ENCODE measurements at regions not wholly inside any gene's neighbourhood (a gene's known extent, or its start where the extent isn't known, plus 50 kb on each side); places are given as distances from the start of the nearest gene placed in this dataset.
"Not testable (repeated sequence)": the region's sequence is repeated elsewhere in the genome, so short reads cannot be mapped to it uniquely, and the experiment has no call there.

DNA sequence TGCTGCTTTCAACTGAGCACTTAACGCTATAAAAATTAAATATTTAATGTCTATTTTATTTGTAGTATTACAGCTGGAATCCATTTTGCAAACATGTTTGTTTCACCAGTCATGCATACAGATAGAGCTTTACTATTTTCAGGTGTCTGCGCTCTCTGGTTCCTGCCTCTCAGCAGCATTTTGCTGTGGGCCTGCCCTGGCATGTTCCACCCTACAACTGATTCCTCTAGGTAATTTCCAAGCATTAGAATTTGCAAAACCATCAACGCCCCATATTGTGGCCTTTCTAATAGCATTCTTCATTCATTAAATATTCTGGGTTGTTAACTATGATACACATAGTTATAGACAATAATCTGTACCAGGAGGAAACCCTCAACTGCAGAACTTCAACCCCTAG is 266.4 kb upstream of the DLGAP1 start:
- H3K4me1 Mint-ChIP-seq, result peaks cover 11% of the 10 kb centered on the region
- DNase-seq (ENCODE audit: low read depth, low spot score), result no peak
- H3K4me3 Mint-ChIP-seq, result no peak overlapping the region
- no peak overlapping the region for H3K27ac Mint-ChIP-seq (ENCODE audit: unreplicated experiment)
- no peaks in the 10 kb centered on the region for H3K27me3 Mint-ChIP-seq (ENCODE audit: low read depth)
- no peak for TF ChIP-seq CTCF (conservative IDR thresholded peaks at IDR 0.05)
- no peaks in the 10 kb centered on the region for H3K9me3 Mint-ChIP-seq
- H3K36me3 Mint-ChIP-seq (ENCODE audit: low read depth), result no peaks in the 10 kb centered on the region

GRCh38 chr18:4720518-4720917 is 265.4 kb upstream of the DLGAP1 start:
- Mint-ChIP-seq H3K4me3 (peak overlapping the region; percentile 1), H3K27me3 (ENCODE audit: low read depth) (no peaks in the 10 kb centered on the region), H3K27ac (ENCODE audit: unreplicated experiment) (no peak overlapping the region), H3K9me3 (no peaks in the 10 kb centered on the region), H3K4me1 (peaks cover 11% of the 10 kb centered on the region), H3K36me3 (ENCODE audit: low read depth) (no peaks in the 10 kb centered on the region)
- no peak for DNase-seq (ENCODE audit: low read depth, low spot score)
- no peak for TF ChIP-seq CTCF (conservative IDR thresholded peaks at IDR 0.05)

GRCh38 chr18:4705894-4706293 is 250.8 kb upstream of the DLGAP1 start:
- no peak for DNase-seq (ENCODE audit: low read depth, low spot score)
- Mint-ChIP-seq H3K4me3 (no peak overlapping the region), H3K27ac (ENCODE audit: unreplicated experiment) (no peak overlapping the region), H3K36me3 (ENCODE audit: low read depth) (no peaks in the 10 kb centered on the region), H3K9me3 (no peaks in the 10 kb centered on the region), H3K27me3 (ENCODE audit: low read depth) (no peaks in the 10 kb centered on the region), H3K4me1 (no peaks in the 10 kb centered on the region)
- no peak for TF ChIP-seq CTCF (conservative IDR thresholded peaks at IDR 0.05)

DNA sequence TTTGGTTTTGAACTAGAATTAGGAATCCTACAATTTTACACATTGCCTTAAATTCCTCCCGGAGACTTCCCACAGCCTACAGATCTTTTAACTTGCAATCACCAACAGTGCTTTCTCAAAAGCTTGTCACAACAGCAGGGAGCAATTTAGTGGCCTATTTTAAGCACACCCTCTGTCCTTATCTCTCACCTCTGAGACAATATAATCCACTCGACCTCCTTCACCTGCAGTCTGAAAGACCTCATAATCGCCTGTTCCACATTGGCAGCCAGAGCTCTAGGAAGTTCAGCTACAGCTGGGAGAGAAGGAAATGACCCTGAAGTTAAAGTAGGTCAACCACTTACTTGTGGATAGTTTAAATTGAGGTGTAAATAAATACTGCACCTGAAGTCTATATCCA is 249.7 kb upstream of the DLGAP1 start:
- Mint-ChIP-seq H3K9me3 (no peaks in the 10 kb centered on the region), H3K36me3 (ENCODE audit: low read depth) (no peaks in the 10 kb centered on the region), H3K27me3 (ENCODE audit: low read depth) (no peaks in the 10 kb centered on the region), H3K27ac (ENCODE audit: unreplicated experiment) (no peak overlapping the region), H3K4me3 (no peak overlapping the region), H3K4me1 (no peaks in the 10 kb centered on the region)
- DNase-seq (ENCODE audit: low read depth, low spot score), result no peak
- TF ChIP-seq CTCF (conservative IDR thresholded peaks at IDR 0.05), result no peak

DNA sequence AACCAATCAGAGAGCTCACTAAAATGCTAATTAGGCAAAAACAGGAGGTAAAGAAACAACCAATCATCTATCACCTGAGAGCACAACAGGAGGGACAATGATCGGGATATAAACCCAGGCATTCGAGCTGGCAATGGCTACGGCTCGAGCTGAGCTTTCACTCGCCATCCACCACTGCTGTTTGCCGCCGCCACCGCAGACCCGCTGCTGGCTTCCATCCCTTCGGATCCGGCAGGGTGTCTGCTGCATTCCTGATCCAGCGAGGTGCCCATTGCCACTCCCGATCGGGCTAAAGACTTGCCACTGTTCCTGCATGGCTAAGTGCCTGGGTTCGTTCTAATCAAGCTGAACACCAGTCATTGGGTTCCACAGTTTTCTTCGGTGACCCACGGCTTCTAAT is 236.7 kb upstream of the DLGAP1 start:
- peaks cover 21% of the 10 kb centered on the region for H3K9me3 Mint-ChIP-seq
- no peaks in the 10 kb centered on the region for H3K27me3 Mint-ChIP-seq (ENCODE audit: low read depth)

DNA sequence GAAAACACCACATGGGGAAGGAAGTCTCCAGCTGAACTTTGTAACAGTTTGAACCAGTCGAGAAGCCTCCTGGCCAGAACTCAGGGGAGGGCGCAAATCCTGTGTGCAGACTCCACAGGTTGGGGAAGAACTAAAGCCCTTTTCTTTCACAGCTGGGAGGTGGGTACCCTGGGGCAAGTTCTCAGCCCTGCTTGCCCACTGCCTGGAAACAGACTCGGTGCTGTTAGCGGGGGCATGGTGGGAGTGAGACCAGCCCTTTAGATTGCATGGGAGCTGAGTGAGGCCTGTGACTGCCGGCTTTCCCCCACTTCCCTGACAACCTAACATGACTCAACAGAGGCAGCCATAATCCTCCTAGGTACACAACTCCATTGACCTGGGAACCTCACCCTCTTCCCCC is 223.6 kb upstream of the DLGAP1 start:
- not testable (repeated sequence) for H3K27me3 Mint-ChIP-seq (ENCODE audit: low read depth); H3K4me1 Mint-ChIP-seq; H3K36me3 Mint-ChIP-seq (ENCODE audit: low read depth); DNase-seq (ENCODE audit: low read depth, low spot score); H3K4me3 Mint-ChIP-seq; H3K27ac Mint-ChIP-seq (ENCODE audit: unreplicated experiment)
- peaks cover 24% of the 10 kb centered on the region for H3K9me3 Mint-ChIP-seq

More for the DNA sequence above, 236.7 kb upstream of the DLGAP1 start:
- no peak overlapping the region for H3K27ac Mint-ChIP-seq (ENCODE audit: unreplicated experiment)
- H3K4me1 Mint-ChIP-seq, result no peaks in the 10 kb centered on the region
- no peak for DNase-seq (ENCODE audit: low read depth, low spot score)
- H3K36me3 Mint-ChIP-seq (ENCODE audit: low read depth), result peaks cover 7% of the 10 kb centered on the region
- H3K4me3 Mint-ChIP-seq, result no peak overlapping the region
- no peak for TF ChIP-seq CTCF (conservative IDR thresholded peaks at IDR 0.05)
